ENCODE measurements at regions not wholly inside any gene's neighbourhood (a gene's known extent, or its start where the extent isn't known, plus 50 kb on each side); places are given as distances from the start of the nearest gene placed in this dataset.
A peak's percentile ranks its signal among the peaks of the same experiment; 100 is the strongest.

DNA sequence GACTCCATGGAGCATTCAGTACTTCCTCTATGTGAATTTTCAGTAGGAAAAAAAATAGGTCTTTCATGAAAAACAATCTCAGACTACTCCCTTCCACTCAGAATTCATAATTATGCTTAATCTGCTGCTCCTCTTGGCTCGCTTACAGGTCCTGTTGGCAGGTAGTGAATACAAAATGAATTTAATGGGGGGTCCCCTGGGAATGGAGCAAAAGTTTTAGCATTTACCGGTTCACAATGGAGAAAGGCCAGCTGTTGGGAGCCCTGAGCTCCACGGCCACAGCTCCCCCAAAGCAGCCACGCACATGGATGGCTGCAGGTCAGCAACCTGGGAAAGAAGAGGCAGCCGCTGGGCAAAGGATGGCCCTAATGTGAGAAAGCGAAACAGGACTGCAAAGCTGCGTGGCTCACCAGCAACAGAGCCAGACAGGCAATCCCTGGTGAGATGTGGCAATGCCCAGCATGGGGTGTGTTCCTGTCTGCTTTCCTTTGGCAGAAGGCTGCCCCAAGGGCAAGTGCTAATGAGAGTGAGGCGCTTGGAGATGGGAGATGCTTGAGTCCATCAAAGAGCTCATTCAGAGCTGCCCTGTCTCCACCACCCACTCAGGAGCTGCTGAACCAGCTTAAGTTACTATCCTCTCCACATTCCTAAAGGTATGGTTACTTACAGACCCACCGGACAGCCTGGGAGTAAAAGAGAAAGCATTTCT is 447.4 kb downstream of the EPHA4 start:
- H3K56ac ChIP-seq (ENCODE audit: insufficient read length, low read depth, low read length), result no peak overlapping the region
- H4K91ac ChIP-seq (ENCODE audit: insufficient read length, low read depth, low read length), result no peak overlapping the region
- H3K27me3 ChIP-seq (ENCODE audit: insufficient read depth, low read length), result no peaks in the 10 kb centered on the region
- no peak overlapping the region for H3K27ac Mint-ChIP-seq
- no peak overlapping the region for H3K18ac ChIP-seq (ENCODE audit: insufficient read length, low read depth, low read length)
- no peak overlapping the region for H4K5ac ChIP-seq (ENCODE audit: insufficient read length, low read depth, low read length)
- TF ChIP-seq, protein P1, sequence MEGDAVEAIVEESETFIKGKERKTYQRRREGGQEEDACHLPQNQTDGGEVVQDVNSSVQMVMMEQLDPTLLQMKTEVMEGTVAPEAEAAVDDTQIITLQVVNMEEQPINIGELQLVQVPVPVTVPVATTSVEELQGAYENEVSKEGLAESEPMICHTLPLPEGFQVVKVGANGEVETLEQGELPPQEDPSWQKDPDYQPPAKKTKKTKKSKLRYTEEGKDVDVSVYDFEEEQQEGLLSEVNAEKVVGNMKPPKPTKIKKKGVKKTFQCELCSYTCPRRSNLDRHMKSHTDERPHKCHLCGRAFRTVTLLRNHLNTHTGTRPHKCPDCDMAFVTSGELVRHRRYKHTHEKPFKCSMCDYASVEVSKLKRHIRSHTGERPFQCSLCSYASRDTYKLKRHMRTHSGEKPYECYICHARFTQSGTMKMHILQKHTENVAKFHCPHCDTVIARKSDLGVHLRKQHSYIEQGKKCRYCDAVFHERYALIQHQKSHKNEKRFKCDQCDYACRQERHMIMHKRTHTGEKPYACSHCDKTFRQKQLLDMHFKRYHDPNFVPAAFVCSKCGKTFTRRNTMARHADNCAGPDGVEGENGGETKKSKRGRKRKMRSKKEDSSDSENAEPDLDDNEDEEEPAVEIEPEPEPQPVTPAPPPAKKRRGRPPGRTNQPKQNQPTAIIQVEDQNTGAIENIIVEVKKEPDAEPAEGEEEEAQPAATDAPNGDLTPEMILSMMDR (conservative IDR thresholded peaks at IDR 0.05), result no peak
- no peaks in the 10 kb centered on the region for H3K9me3 ChIP-seq (ENCODE audit: control insufficient read depth, low read depth, low read length)
- no peak overlapping the region for H2AFZ ChIP-seq (ENCODE audit: low read length)
- H3K23ac ChIP-seq (ENCODE audit: insufficient read length, low read depth, low read length), result no peak overlapping the region
- no peaks in the 10 kb centered on the region; the same call in 1 of the 2 replicates for H3K27me3 Mint-ChIP-seq (ENCODE audit: low read depth)
- H3K4me3 Mint-ChIP-seq, result no peak overlapping the region
- WGBS (ENCODE audit: extremely low coverage, insufficient read length, low lambda C conversion rate), result no CpG with 5 or more reads among the region's 9 CpGs
- H3K27ac ChIP-seq (ENCODE audit: insufficient read length, low read depth, low read length), result no peak overlapping the region
- H4K8ac ChIP-seq (replicated peaks; ENCODE audit: insufficient read length, low read depth, low read length), result no peak overlapping the region
- H3K9ac ChIP-seq (ENCODE audit: extremely low read depth, insufficient read length, low read length), result no peak overlapping the region
- no peaks in the 10 kb centered on the region for H3K4me1 ChIP-seq (ENCODE audit: insufficient read depth, low read length)
- H2BK15ac ChIP-seq (ENCODE audit: low read depth, low read length), result no peak overlapping the region
- H3K4me1 Mint-ChIP-seq, result peaks cover 5 to 6% of the 10 kb centered on the region in 2 experiments; a peak in 3 of 4 replicates
- H2BK20ac ChIP-seq (ENCODE audit: low read depth, low read length, poor library complexity, severe bottlenecking), result no peak overlapping the region
- no peak overlapping the region for H2BK12ac ChIP-seq (ENCODE audit: insufficient read length, low read depth, low read length)
- no peak overlapping the region for H2BK5ac ChIP-seq (ENCODE audit: insufficient read length, low read length)
- H3K79me1 ChIP-seq (ENCODE audit: insufficient read depth, low read depth, low read length, poor library complexity, severe bottlenecking), result no peaks in the 10 kb centered on the region
- H2BK120ac ChIP-seq (ENCODE audit: low read depth, low read length, poor library complexity, severe bottlenecking), result no peak overlapping the region
- no peaks in the 10 kb centered on the region for H4K20me1 ChIP-seq (ENCODE audit: control insufficient read depth, insufficient read depth, insufficient read length)
- H3K36me3 Mint-ChIP-seq (ENCODE audit: insufficient read depth in 1 of 3, low read depth in 3 of 3), result peaks cover 12 to 21% (median 18%) of the 10 kb centered on the region in 3 experiments
- H3T11ph ChIP-seq (ENCODE audit: low read length), result no peak overlapping the region
- no peak overlapping the region for H2AK5ac ChIP-seq (ENCODE audit: insufficient read length, low read length)
- H3K14ac ChIP-seq (ENCODE audit: insufficient read depth, low read length), result no peak overlapping the region; the same call in 1 of the 2 replicates
- H3K23me2 ChIP-seq (ENCODE audit: insufficient read length, low read depth, low read length, poor library complexity, severe bottlenecking), result no peaks in the 10 kb centered on the region
- peak; percentile 63 for DNase-seq
- H3K9me3 Mint-ChIP-seq, result peaks cover 15 to 23% of the 10 kb centered on the region in 2 experiments
- H3K79me2 ChIP-seq (ENCODE audit: insufficient read depth, low read length), result no peaks in the 10 kb centered on the region
- no peak overlapping the region for H3K4ac ChIP-seq (ENCODE audit: low read depth, low read length)
- H3K4me2 ChIP-seq (ENCODE audit: insufficient read depth, insufficient read length, low read length), result no peak overlapping the region
